HCT116 (cell line): ENCODE measurements at regions not wholly inside any gene's neighbourhood (a gene's known extent, or its start where the extent isn't known, plus 50 kb on each side); places are given as distances from the start of the nearest gene placed in this dataset.
"Not testable (repeated sequence)": the region's sequence is repeated elsewhere in the genome, so short reads cannot be mapped to it uniquely, and the experiment has no call there.

ENCODE experiments used
- RAD21 ChIP-seq: IDR thresholded peaks from 2 replicates; pipeline ENCODE4 v1.6.1; 2012; ENCODE audit warnings: low read depth, mild to moderate bottlenecking
- TF ChIP-seq, protein P1 (sequence below), 3 experiments: fragments of 200-600 bp in 1 of 3; sonication (generic) in 1 of 3; IDR thresholded peaks in 2 of 3; conservative IDR thresholded peaks in 1 of 3; 2 replicates each; pipeline ENCODE4 v1.5.1; 2012 to 2017; ENCODE audit warnings: low read depth in 2 of 3, low read length in 2 of 3, antibody characterized with exemption in 1 of 3, borderline replicate concordance in 1 of 3, control low read depth in 1 of 3, mild to moderate bottlenecking in 1 of 3, mixed read lengths in 1 of 3, mixed run types in 1 of 3, moderate library complexity in 1 of 3; ENCODE audit not compliant: insufficient read depth in 1 of 3

- TF ChIP-seq, protein P1, sequence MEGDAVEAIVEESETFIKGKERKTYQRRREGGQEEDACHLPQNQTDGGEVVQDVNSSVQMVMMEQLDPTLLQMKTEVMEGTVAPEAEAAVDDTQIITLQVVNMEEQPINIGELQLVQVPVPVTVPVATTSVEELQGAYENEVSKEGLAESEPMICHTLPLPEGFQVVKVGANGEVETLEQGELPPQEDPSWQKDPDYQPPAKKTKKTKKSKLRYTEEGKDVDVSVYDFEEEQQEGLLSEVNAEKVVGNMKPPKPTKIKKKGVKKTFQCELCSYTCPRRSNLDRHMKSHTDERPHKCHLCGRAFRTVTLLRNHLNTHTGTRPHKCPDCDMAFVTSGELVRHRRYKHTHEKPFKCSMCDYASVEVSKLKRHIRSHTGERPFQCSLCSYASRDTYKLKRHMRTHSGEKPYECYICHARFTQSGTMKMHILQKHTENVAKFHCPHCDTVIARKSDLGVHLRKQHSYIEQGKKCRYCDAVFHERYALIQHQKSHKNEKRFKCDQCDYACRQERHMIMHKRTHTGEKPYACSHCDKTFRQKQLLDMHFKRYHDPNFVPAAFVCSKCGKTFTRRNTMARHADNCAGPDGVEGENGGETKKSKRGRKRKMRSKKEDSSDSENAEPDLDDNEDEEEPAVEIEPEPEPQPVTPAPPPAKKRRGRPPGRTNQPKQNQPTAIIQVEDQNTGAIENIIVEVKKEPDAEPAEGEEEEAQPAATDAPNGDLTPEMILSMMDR (IDR thresholded peaks at IDR 0.05 in 2 of 3, conservative IDR thresholded peaks at IDR 0.05 in 1 of 3; ENCODE audit: borderline replicate concordance in 1 of 3, insufficient read depth in 1 of 3, low read depth in 2 of 3, low read length in 2 of 3), result not testable (repeated sequence)
- TF ChIP-seq RAD21, result not testable (repeated sequence)
Measured at GRCh38 chr4:16393216-16393615, 166.9 kb upstream of the TAPT1 start.
